ENCODE measurements at regions not wholly inside any gene's neighbourhood (a gene's known extent, or its start where the extent isn't known, plus 50 kb on each side); places are given as distances from the start of the nearest gene placed in this dataset.

DNA sequence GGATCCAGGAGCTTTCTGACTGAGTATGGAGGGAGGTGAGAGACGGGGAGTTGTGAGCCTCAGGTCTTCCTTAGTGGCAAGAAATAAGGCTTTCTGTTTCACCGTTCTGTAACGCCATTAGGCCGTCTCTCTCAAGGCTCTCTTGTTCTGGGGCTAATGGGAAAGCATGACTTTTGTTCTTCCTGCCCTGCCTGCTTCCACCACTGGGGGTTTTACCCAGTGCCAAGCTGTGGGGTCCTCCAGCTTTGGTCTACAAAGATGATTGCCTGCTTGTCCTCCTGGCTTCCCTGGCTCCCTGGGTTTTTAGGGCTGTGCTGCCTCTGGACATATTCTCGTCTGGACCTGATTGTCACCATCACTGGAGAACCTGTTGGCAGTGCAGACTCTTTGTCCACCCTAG is 74.8 kb upstream of the TINAGL1 start:
- TF ChIP-seq, protein P1, sequence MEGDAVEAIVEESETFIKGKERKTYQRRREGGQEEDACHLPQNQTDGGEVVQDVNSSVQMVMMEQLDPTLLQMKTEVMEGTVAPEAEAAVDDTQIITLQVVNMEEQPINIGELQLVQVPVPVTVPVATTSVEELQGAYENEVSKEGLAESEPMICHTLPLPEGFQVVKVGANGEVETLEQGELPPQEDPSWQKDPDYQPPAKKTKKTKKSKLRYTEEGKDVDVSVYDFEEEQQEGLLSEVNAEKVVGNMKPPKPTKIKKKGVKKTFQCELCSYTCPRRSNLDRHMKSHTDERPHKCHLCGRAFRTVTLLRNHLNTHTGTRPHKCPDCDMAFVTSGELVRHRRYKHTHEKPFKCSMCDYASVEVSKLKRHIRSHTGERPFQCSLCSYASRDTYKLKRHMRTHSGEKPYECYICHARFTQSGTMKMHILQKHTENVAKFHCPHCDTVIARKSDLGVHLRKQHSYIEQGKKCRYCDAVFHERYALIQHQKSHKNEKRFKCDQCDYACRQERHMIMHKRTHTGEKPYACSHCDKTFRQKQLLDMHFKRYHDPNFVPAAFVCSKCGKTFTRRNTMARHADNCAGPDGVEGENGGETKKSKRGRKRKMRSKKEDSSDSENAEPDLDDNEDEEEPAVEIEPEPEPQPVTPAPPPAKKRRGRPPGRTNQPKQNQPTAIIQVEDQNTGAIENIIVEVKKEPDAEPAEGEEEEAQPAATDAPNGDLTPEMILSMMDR (IDR thresholded peaks at IDR 0.05 in 4 of 5, conservative IDR thresholded peaks at IDR 0.05 in 1 of 5), result no peak
- no peak for TF ChIP-seq POLR2A (IDR thresholded peaks at IDR 0.05)
